Epithelial cell of proximal tubule (primary cell): ENCODE measurements at regions not wholly inside any gene's neighbourhood (a gene's known extent, or its start where the extent isn't known, plus 50 kb on each side); places are given as distances from the start of the nearest gene placed in this dataset.

Experiments used
- DNase-seq: peaks from one replicate; pipeline ENCODE4 v3.0.0-alpha.2; 2011; ENCODE audit warnings: low read depth
- H3K4me3 ChIP-seq: 2 replicates; pipeline ENCODE4 v1.5.1; 2011; ENCODE audit warnings: low read depth, mild to moderate bottlenecking, low read length
- TF ChIP-seq, protein P1 (sequence below): conservative IDR thresholded peaks from 2 replicates; pipeline ENCODE4 v1.5.1; 2012; ENCODE audit warnings: low read depth, mild to moderate bottlenecking, low read length

DNA sequence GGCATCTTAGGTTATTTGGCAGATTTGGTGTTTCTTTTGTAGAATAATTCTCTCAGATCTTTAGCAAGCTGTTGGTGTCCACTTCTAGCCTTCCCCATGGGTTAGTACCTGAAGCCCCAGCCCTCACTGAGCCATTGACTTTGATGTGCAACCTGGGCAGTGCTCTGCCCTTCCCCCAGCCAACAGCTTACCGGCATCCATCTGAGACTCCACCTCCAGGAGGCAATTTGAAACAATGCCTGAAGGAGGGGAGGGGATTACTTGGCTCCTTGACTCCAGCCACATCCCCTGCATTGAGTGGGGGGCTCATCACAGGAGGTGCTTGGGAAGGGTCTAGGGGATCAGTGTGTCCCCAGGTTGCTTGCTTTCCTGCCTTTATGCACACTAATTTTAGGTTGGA lies 114.8 kb downstream of the TRIM29 start:
- H3K4me3 ChIP-seq = no peak overlapping the region
- DNase-seq = no peak
- TF ChIP-seq, protein P1, sequence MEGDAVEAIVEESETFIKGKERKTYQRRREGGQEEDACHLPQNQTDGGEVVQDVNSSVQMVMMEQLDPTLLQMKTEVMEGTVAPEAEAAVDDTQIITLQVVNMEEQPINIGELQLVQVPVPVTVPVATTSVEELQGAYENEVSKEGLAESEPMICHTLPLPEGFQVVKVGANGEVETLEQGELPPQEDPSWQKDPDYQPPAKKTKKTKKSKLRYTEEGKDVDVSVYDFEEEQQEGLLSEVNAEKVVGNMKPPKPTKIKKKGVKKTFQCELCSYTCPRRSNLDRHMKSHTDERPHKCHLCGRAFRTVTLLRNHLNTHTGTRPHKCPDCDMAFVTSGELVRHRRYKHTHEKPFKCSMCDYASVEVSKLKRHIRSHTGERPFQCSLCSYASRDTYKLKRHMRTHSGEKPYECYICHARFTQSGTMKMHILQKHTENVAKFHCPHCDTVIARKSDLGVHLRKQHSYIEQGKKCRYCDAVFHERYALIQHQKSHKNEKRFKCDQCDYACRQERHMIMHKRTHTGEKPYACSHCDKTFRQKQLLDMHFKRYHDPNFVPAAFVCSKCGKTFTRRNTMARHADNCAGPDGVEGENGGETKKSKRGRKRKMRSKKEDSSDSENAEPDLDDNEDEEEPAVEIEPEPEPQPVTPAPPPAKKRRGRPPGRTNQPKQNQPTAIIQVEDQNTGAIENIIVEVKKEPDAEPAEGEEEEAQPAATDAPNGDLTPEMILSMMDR = no peak

DNA sequence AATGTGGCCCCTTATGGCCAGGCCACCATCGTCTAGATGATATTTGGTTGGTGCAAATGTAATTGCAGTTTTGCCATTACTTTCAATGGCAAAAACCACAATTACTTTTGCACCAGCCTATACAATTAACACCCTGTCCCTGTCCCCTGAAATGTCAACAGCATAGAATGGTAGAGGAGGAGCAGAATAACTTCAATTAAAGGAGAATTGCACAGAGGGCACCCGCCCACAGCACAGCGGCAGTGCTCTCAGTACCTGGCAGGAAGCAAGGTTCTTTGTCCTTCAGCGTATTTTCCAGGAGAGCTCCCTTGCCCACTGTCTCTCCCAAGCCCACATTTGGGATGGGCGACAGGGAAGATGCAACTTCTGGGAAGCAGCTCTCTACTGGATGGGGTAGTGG lies 115.3 kb downstream of the TRIM29 start:
- no peak overlapping the region for H3K4me3 ChIP-seq
- DNase-seq = no peak
- TF ChIP-seq, protein P1 = no peak

DNA sequence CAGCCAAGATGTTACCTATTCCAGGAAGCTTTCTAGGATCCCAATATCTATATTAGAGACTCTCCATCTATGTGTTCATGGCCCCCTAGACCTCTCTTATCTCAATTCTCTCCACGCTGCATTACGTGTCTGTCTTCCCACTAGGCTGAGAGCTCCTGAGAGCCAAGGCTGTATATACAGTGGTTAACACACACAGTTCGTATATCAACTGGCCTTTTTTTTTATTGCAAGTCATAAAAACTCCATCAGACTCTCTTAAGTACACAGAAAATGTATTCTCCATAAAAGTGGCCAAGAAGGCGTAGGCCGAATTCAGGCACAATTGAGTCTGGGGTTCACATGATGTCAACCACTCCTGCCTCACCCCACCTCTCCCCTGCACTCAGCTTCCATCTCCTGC lies 115.9 kb downstream of the TRIM29 start:
- no peak overlapping the region for H3K4me3 ChIP-seq
- DNase-seq = no peak
- TF ChIP-seq, protein P1 = no peak

DNA sequence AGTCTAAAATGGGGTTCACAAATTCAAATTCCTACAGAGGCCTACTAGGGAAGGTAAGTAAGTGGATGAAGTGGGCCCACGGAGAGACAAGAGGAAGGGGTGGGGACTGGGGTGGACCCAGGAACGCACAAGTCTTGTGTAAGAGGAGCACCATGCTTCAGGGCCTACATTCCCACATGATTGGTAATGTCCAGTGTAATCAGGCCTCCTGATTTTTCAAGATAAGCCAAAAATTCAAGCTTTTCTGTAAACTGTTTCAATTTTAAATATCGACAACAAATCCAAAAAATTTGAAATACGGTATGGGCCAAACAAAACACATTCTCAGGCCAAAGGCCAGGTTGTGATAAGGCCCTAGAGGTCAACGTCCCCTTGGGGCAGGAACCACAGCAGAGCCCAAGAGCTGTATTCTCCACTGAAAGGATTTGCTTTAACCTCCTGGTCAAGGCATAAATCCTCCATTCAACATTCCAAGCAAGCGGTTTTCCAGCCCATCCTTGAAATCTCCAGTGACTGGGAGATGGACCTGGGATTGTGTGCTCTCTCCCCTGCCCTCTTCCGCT lies 116.4 kb downstream of the TRIM29 start:
- DNase-seq = no peak
- no peak overlapping the region for H3K4me3 ChIP-seq
- TF ChIP-seq, protein P1 = no peak

DNA sequence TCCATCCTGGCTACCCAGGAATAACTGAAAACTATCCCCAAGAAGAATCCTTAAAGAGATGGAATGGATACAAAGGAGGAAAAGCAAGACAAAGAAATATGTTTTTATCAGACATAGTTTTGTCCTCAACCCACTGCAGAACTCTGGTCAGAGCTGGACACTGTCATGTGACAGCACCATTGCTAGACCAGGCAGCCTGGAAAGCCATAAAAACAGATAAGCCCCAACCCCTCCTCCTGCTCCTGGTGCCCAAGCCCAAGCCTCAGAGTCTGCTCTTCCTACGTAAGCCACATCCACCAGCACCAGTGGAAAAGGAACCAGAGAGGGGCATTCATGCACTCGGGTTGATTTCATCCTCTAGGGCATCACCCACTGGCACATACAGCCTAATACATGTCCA lies 116.9 kb downstream of the TRIM29 start:
- DNase-seq = no peak
- TF ChIP-seq, protein P1 = no peak
- H3K4me3 ChIP-seq = no peak overlapping the region

DNA sequence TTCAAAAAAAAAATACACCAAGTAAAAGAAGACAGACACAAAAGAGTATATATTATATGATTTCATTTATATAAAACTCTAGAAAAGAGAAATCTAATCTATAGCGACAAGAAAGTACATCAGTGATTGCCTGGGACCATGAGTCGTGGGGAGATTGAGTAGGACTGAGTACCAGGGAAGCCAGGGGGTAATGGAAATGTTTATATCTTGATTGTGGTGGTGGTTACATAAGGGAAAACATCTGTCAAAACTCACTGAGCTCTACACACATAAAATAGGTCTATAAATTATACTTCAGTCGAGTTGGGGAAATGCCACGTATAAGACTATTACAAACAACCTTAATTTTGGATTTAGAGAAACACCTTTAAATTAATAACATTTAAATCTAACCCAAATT lies 117.4 kb downstream of the TRIM29 start:
- DNase-seq = no peak
- TF ChIP-seq, protein P1 = no peak
- no peak overlapping the region for H3K4me3 ChIP-seq

DNA sequence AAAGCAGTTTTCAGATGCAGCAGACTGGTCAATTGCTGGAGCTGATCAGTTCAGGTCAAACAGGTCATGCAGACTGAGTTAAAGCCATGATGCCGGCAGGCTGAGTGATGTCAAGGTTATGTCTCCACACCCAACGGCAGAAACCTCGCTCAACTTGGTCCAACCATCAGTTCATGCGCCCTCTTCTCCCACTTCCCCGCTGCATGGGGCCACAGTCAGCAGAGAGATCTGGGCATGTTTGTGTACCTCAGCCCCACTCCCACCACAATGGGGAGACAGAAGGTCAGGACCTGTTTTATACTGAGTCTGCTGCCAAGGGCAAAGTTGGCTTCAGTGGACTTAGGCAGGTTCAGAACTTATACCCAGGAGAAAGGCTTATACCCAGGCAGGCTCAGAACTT lies 118.7 kb downstream of the TRIM29 start:
- TF ChIP-seq, protein P1 = no peak
- DNase-seq = no peak
- no peak overlapping the region for H3K4me3 ChIP-seq
